Heart left ventricle (tissue), 13 donors: ENCODE measurements at regions not wholly inside any gene's neighbourhood (a gene's known extent, or its start where the extent isn't known, plus 50 kb on each side); places are given as distances from the start of the nearest gene placed in this dataset.
"Not testable (repeated sequence)": the region's sequence is repeated elsewhere in the genome, so short reads cannot be mapped to it uniquely, and the experiment has no call there.

ENCODE experiments used
- POLR2A ChIP-seq, 2 donors: fragments of 450-650 bp; IDR thresholded peaks; one replicate each; pipeline ENCODE4 v1.6.1; 2017; ENCODE audit warnings: antibody characterized with exemption in 2 of 2, mild to moderate bottlenecking in 2 of 2, moderate library complexity in 2 of 2
- TF ChIP-seq, protein P1 (sequence below), 12 donors: fragments of 200-600 bp; sonication (generic) in 4 of 12; IDR thresholded peaks; one replicate each; pipeline versions ENCODE4 v1.5.0 to v1.8.0; 2018 to 2022; ENCODE audit warnings: antibody characterized with exemption in 12 of 12, mild to moderate bottlenecking in 5 of 12
- donor health status: ischemic (EF 13 %, LVEDD 7.1; RV severe dilation, severe dysfunction).
- donor health status: DM: no; HTN: yes; CAD: no.
- donor health status: DM: no; HTN: no; CAD: no.
- donor health status: ischemic (EF 25% LVEDD 6.9; RV normal size, moderate dysfunction).
- donor health status: ischemic (EF 25% LVEDD 5.7; RV mildly dilated, moderate dysfunction).
- donor health status: ischemic (EF 35%, LVEDD 5.7; RV mildly dilated, moderate dysfunction).
- donor health status: nonischemic (EF 11% LVEDD 7.7; RV severe dilation, severe dysfunction).
- donor health status: DM: yes; HTN: yes; CAD: no.
- donor health status: PGD.
- donor health status: ischemic (EF 29% LVEDD 5.4; RV normal size, mild dysfunction).
- donor health status: nonischemic (EF 23%, LVEDD 6.1; RV moderate dilation, normal function).

GRCh38 chr1:112827391-112827790 is 112.3 kb upstream of the PPM1J start:
- TF ChIP-seq, protein P1, sequence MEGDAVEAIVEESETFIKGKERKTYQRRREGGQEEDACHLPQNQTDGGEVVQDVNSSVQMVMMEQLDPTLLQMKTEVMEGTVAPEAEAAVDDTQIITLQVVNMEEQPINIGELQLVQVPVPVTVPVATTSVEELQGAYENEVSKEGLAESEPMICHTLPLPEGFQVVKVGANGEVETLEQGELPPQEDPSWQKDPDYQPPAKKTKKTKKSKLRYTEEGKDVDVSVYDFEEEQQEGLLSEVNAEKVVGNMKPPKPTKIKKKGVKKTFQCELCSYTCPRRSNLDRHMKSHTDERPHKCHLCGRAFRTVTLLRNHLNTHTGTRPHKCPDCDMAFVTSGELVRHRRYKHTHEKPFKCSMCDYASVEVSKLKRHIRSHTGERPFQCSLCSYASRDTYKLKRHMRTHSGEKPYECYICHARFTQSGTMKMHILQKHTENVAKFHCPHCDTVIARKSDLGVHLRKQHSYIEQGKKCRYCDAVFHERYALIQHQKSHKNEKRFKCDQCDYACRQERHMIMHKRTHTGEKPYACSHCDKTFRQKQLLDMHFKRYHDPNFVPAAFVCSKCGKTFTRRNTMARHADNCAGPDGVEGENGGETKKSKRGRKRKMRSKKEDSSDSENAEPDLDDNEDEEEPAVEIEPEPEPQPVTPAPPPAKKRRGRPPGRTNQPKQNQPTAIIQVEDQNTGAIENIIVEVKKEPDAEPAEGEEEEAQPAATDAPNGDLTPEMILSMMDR (IDR thresholded peaks at IDR 0.05), result not testable (repeated sequence)
- TF ChIP-seq POLR2A (IDR thresholded peaks at IDR 0.05), result not testable (repeated sequence)
